Erythroblast (primary cell): ENCODE measurements at regions not wholly inside any gene's neighbourhood (a gene's known extent, or its start where the extent isn't known, plus 50 kb on each side); places are given as distances from the start of the nearest gene placed in this dataset.

Experiments used
- GATA1 ChIP-seq: IDR thresholded peaks from 2 replicates; pipeline ENCODE4 v1.6.1; 2011; ENCODE audit warnings: low read depth, mild to moderate bottlenecking, control low read depth, low read length, moderate library complexity
- POLR2A ChIP-seq: IDR thresholded peaks from 2 replicates; pipeline ENCODE4 v1.6.1; 2011; ENCODE audit warnings: mild to moderate bottlenecking, low read length

- no peak for TF ChIP-seq POLR2A
- TF ChIP-seq GATA1: no peak
Observed at GRCh38 chr2:192254444-192254843, 59.7 kb upstream of the TMEFF2 start.
